ENCODE measurements at regions not wholly inside any gene's neighbourhood (a gene's known extent, or its start where the extent isn't known, plus 50 kb on each side); places are given as distances from the start of the nearest gene placed in this dataset.

DNA sequence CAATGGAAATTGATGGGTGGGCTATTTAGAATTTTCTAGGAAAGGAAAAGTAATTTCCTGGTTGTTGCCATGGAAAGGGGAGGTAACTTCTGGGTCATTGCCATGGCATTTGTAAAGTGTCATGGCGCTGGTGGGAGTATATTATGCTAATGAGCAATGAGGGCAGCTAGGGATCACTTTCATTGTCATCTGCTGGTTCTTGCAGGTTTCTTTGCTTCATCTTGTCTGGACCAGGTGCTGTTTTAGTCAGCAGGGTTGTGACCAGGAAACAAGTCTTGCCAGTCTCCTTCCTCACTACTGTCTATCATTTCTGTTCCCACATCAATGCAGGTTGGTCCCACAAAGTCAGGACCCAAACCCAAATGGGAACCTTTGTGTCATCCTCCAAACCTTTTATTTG is 237.6 kb upstream of the C11orf87 start:
- DNase-seq = no peak

DNA sequence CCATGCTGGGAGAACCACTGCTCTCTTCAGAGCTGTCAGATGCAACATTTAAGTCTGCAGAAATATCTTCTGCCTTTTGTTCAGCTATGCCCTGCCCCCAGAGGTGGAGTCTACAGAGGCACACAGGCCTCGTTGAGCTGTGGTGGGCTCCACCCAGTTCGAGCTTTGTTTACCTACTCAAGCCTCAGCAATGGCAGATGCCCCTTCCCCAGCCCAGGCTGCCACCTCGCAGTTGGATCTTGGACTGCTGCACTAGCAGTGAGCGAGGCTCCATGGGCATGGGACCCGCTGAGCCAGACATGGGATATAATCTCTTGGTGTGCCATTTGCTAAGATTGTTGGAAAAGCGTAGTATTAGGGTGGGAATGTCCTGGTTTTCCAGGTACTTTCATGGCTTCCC is 229.1 kb upstream of the C11orf87 start:
- no peak for DNase-seq

DNA sequence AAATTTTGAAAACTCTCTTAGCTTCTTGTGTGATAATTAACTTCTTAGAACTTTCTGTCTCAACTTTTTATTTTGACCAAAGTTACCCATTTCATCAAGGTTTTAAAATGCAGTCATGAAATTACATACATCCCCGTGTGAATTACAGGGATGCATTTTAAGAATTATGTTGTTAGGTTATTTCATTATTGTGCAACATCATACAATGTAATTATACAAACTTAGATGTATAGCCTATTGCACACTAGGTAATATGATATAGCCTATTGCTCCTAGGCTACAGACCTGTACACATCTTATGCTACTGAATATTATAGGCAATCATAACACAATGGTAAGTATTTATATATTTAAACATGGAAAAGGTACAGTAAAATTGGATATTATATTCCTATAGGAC is 228.1 kb upstream of the C11orf87 start:
- DNase-seq = no peak

DNA sequence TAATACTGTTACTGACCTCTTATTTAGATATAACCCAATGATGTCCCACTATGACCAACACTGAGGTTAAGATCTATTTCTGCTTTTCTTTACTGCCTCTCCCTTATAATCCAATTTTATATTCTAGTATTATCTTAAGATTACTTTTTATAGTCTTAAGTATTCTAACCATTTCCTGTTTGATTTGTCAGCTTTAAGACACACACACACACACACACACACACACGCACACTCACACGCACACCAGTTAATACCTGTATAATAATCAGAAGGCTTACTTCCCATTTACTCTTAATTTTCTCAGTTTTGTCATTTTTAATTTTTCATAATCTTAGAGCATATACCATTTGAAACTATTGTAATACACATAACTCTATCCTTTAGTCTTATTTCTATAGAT is 226.0 kb upstream of the C11orf87 start:
- no peak for DNase-seq

DNA sequence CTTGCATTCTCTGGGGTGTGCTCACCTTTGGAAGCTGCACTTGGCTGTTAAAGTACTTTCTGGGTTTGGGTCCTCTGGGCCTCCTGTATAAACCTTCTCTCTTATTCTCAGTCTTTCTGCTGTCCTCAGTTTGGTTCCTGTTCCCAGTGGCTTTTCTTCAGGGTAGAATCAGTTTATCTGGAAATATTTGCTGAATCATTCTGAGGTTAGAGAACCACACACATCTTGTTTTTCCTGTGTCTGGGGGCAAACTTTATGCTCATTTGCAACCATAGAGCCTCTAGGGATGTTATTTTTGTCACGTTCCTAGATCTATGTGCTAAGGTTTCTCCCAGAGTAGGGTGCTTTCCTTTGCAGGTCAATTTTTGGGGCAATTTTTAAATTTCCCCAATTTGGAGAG is 224.3 kb upstream of the C11orf87 start:
- DNase-seq = no peak

- DNase-seq = no peak
Observed at GRCh38 chr11:109203176-109203575, 218.8 kb upstream of the C11orf87 start.

DNA sequence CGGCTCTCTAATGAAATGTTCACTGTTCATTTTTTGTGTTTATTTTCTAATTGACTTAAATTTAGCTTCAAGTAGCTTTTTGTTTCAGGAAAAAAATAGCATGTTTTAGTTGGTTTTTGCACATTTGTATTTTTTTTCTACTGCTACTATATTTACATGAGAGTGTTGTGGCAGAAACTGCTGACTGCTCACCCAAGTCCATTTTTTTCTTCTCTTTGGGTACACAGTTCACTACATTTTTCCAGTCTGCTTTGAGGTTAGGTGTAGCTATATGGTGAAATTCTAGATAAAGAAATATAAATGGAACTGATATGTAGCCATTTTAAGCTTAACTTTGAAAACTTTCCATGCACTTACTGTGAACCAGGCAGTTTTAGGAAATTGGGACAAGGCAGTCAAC is 216.7 kb upstream of the C11orf87 start:
- no peak for DNase-seq

GRCh38 chr11:109208121-109208520 is 213.9 kb upstream of the C11orf87 start:
- no peak for DNase-seq

DNA sequence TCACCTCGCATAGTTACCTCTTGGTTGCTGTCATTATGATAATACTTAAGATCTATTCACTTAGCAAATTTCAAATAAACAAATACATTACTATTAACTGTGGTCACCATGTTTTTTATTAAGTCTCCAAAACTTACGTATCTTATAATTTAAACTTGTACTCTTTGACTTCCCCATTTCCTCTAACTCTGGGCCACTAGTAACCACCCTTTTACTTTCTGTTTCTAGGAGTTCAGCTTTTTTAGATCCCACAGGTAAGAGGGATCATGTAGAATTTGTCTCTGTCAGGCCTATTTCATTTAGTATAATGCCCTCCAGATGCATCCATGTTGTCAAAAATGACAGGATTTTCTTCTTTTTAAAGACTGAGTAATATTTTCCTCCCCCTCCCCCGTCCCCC is 212.4 kb upstream of the C11orf87 start:
- no peak for DNase-seq

- no peak for DNase-seq
Observed at GRCh38 chr11:109221190-109221589, 200.8 kb upstream of the C11orf87 start.

DNA sequence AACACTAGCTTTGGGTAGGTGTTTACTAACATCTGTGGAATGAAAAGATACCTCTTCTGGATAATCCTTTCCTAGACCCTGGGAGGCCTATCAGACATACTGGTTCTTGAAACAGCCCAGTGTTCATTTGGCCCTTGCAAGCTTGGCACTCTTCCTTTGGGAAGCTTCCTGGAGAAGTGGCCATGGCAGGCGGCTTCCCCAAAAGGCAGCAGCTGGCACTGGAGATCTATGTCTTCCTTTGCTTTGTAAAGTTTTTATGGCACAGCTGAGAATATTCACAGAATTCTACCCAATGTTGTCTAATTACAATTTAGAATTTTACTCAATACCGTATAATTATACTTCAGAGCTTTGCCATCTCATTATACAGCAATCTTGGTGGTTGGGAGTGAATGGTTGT is 199.2 kb upstream of the C11orf87 start:
- DNase-seq = no peak

DNA sequence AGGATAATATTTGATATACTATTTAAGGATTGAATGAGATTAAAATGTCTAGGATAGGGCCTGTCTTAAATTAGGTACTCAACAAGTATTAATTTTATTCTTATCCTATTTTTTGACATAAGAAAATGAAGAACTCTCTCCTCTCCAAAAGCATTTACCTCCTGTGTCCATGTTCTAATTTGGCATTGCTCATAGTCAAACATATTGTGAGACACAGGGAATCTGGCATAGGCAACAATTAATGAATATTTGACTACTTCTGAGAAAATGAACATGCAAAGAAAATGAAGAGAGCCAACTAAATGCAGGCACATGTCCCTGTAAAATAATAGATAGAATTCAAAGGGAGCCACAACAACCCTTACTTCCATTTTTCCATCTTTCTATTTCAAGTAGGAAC is 198.5 kb upstream of the C11orf87 start:
- DNase-seq = no peak

- DNase-seq = no peak
Observed at GRCh38 chr11:109229682-109230081, 192.3 kb upstream of the C11orf87 start.

GRCh38 chr11:109236188-109236587 is 185.8 kb upstream of the C11orf87 start:
- DNase-seq = no peak

DNA sequence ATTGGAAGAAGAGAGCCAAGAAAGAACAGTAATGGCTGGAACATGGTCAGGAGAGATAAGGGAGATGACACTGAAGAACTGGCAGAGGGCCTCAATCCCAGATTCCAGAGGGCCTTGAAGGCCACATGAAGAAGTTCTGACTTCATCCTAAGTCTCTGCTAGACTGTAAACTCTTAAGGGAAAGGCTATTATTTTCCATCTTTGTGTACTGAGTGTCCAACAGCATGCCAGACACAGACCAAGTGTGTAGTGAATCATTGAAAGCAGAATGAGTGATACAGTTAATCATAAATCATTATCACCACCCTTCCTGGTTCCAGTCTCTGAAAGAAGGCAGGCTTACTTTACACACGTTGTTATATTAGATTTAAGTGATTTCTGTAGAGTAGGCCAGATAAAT is 185.3 kb upstream of the C11orf87 start:
- DNase-seq = no peak

- no peak for DNase-seq
Observed at GRCh38 chr11:109237636-109238035, 184.4 kb upstream of the C11orf87 start.

DNA sequence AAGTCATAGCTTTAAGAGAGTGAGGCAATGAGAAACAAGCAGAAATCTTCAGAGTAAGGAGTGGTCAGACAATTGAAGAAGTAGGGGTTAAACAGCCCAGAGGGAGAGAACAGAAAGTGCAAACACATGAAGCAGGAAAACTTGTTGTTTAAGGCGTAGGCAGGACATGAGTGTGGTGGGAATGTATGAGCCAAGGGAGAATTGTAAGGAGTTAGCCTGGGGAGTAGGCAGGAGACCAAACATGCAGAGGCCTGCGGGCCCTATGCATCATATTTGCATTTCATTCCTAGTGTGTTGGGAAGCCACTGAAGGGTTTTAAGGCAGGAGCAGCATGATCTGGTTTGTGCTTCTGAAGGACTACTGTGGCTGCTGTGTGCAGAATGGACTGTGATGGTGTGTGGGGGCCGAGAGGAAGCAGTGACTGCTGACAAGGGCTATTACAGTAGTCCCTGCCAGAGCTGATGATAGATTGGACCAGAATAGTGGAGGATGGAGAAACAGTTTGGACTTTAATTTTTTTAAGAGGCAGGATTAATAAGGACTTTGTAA is 179.9 kb upstream of the C11orf87 start:
- no peak for DNase-seq

GRCh38 chr11:109247071-109247470 is 174.9 kb upstream of the C11orf87 start:
- no peak for DNase-seq

DNA sequence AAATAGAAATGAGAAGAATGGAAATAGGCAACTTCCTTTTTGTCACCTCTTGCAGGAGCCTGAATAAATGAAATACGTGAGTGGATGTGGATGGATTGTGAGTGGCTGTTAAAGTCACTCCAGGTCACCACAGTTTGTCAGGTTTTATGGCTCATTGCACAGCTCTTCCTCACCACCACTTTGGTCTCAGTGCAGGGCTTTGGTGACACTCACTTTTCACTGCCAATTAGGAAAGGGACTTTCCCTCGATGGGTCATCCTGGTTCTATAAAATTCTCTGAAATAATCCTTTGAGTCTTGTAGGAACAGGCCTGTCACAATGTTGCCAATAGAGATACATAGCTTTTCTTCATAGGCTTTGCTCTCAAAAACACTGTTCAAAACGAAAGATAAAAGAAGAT is 172.4 kb upstream of the C11orf87 start:
- DNase-seq = no peak

GRCh38 chr11:109251230-109251629 is 170.8 kb upstream of the C11orf87 start:
- no peak for DNase-seq

- DNase-seq = no peak
Observed at GRCh38 chr11:109264128-109264527, 157.9 kb upstream of the C11orf87 start.

DNA sequence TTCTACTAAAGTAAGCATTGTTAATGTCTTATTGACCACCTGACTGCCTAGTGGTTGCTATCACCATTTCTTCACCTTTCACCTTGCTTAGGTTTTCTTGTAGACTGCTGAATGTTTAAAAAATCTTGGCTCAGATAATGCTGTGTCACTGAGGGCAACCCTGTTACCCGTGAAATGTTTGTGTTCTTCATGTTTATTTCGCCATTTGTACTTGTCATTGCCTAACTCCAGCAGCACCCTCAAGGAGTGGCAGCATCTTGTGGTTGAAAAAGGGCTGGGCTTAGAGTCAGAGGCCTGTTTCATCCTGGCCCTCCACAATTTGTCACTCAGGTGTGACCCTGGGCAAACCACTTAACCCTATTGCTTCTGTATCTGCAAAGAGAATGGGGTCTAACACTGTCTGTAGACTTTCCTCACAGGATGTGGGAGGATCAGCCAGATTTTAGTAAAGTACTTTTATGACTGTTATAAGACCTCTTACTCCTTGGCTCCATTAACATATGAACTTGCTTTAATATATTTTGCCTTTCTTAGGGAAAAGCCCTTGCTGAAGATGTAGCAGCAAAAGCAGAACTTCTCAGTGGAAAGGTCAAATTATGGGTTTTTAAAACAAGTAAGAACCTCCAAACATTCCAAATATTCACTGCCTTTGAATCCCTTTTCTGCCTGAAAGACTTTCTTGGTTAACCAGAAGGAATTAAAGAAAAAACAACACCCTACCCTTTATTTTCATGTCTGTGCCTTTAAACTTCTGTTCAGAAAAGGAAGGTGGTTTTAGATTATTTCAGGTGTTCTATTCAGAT is 154.5 kb upstream of the C11orf87 start:
- DNase-seq = no peak

DNA sequence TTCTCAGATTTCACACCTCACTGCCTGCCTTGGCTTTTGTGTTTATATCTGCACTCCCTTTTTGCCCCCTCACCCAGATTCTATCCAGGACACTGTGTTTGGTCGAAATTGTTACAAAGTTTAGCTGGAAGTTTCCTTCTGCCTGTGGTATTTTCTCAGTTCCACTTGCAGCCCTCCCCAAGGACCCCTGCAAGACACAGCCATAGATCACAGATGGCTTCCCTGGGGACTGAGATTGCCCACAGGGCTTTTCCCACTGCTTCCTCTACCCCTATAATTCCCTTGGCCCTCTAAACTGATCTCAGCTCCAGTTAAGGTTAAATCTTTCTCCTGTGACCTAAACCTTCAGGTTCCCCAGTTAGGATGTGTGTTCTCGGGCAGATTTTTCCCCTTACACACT is 146.1 kb upstream of the C11orf87 start:
- DNase-seq = no peak

GRCh38 chr11:109285465-109285864 is 136.5 kb upstream of the C11orf87 start:
- DNase-seq = no peak

DNA sequence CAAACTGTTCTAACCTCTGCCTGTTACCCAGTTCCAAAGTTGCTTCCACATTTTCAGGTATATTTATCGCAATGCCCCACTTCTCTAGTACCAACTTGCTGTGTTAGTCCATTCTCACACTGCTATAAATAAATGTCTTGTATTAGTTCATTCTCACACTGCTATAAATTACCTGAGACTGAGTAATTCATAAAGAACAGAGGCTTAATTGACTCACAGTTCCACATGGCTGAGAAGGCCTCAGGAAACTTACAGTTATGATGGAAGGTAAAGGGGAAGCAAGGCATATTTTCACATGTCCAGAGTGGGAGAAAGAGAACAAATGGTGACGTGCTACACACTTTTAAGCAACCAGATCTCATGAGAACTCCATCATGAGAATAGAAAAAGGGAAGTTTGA is 130.4 kb upstream of the C11orf87 start:
- no peak for DNase-seq
